H9 (cell line): ENCODE measurements at regions not wholly inside any gene's neighbourhood (a gene's known extent, or its start where the extent isn't known, plus 50 kb on each side); places are given as distances from the start of the nearest gene placed in this dataset.

Experiments
- DNase-seq: peaks from one replicate; pipeline ENCODE4 v3.0.0-alpha.2; 2017
- H2AFZ ChIP-seq: one replicate; pipeline ENCODE4 v1.6.1; 2013; ENCODE audit warnings: mild to moderate bottlenecking, low read length, control low read depth, moderate library complexity
- H2AK5ac ChIP-seq: 2 replicates; pipeline ENCODE4 v1.6.1; 2013; ENCODE audit warnings: low read length, control low read depth, mixed read lengths; ENCODE audit not compliant: insufficient read length
- H2BK120ac ChIP-seq: one replicate; pipeline ENCODE4 v1.6.1; 2013; ENCODE audit warnings: low read depth, mild to moderate bottlenecking, low read length, control low read depth, inconsistent platforms; ENCODE audit not compliant: poor library complexity, severe bottlenecking
- H2BK12ac ChIP-seq: 2 replicates; pipeline ENCODE4 v1.6.1; 2013; ENCODE audit warnings: low read length, control low read depth, mixed read lengths, low read depth; ENCODE audit not compliant: insufficient read length
- H2BK15ac ChIP-seq: 2 replicates; pipeline ENCODE4 v1.6.1; 2013; ENCODE audit warnings: low read depth, low read length, control low read depth
- H2BK20ac ChIP-seq: one replicate; pipeline ENCODE4 v1.6.1; 2013; ENCODE audit warnings: low read depth, mild to moderate bottlenecking, low read length, control low read depth, inconsistent platforms; ENCODE audit not compliant: poor library complexity, severe bottlenecking
- H2BK5ac ChIP-seq: 2 replicates; pipeline ENCODE4 v1.6.1; 2013; ENCODE audit warnings: low read length, control low read depth, mixed read lengths; ENCODE audit not compliant: insufficient read length
- H3K14ac ChIP-seq: 2 replicates; pipeline ENCODE4 v1.6.1; 2013; ENCODE audit warnings: low read length, control low read depth; ENCODE audit not compliant: insufficient read depth
- H3K18ac ChIP-seq: 2 replicates; pipeline ENCODE4 v1.6.1; 2013; ENCODE audit warnings: low read depth, mild to moderate bottlenecking, mixed read lengths, low read length, control low read depth; ENCODE audit not compliant: insufficient read length
- H3K23ac ChIP-seq: 2 replicates; pipeline ENCODE4 v1.6.1; 2013; ENCODE audit warnings: low read length, control low read depth, mixed read lengths, low read depth; ENCODE audit not compliant: insufficient read length
- H3K23me2 ChIP-seq: 2 replicates; pipeline ENCODE4 v1.6.1; 2013; ENCODE audit warnings: low read depth, mild to moderate bottlenecking, mixed read lengths, low read length, control low read depth; ENCODE audit not compliant: insufficient read length, poor library complexity, severe bottlenecking
- H3K27ac ChIP-seq: 2 replicates; pipeline ENCODE4 v1.5.1; 2013; ENCODE audit warnings: low read length, control low read depth, mixed read lengths, low read depth; ENCODE audit not compliant: insufficient read length
- H3K27me3 ChIP-seq: 2 replicates; pipeline ENCODE4 v1.6.1; 2013; ENCODE audit warnings: low read length, control low read depth, inconsistent platforms; ENCODE audit not compliant: insufficient read depth
- H3K4ac ChIP-seq: 2 replicates; pipeline ENCODE4 v1.6.1; 2013; ENCODE audit warnings: low read depth, mild to moderate bottlenecking, control low read depth, inconsistent platforms, low read length, moderate library complexity
- H3K4me1 ChIP-seq: 2 replicates; pipeline ENCODE4 v1.6.1; 2013; ENCODE audit warnings: low read length, control low read depth, inconsistent platforms; ENCODE audit not compliant: insufficient read depth
- H3K4me2 ChIP-seq: 2 replicates; pipeline ENCODE4 v1.6.1; 2013; ENCODE audit warnings: low read length, control low read depth, mixed read lengths; ENCODE audit not compliant: insufficient read length, insufficient read depth
- H3K56ac ChIP-seq: 2 replicates; pipeline ENCODE4 v1.6.1; 2013; ENCODE audit warnings: low read depth, mild to moderate bottlenecking, mixed read lengths, low read length, control low read depth; ENCODE audit not compliant: insufficient read length
- H3K79me1 ChIP-seq: 2 replicates; pipeline ENCODE4 v1.6.1; 2013; ENCODE audit warnings: low read depth, mild to moderate bottlenecking, moderate library complexity, low read length, control low read depth, inconsistent platforms; ENCODE audit not compliant: insufficient read depth, poor library complexity, severe bottlenecking
- H3K79me2 ChIP-seq: 2 replicates; pipeline ENCODE4 v1.6.1; 2013; ENCODE audit warnings: low read length, control low read depth, inconsistent platforms; ENCODE audit not compliant: insufficient read depth
- H3K9ac ChIP-seq: 2 replicates; pipeline ENCODE4 v1.6.1; 2013; ENCODE audit warnings: low read length, control low read depth, mixed read lengths; ENCODE audit not compliant: insufficient read length; ENCODE audit errors: extremely low read depth
- H3K9me3 ChIP-seq: one replicate; pipeline ENCODE4 v1.6.1; 2013; ENCODE audit warnings: low read depth, low read length, inconsistent platforms; ENCODE audit not compliant: control insufficient read depth
- H3T11ph ChIP-seq: one replicate; pipeline ENCODE4 v1.6.1; 2013; ENCODE audit warnings: mild to moderate bottlenecking, low read length, control low read depth, inconsistent platforms
- H4K20me1 ChIP-seq: one replicate; pipeline ENCODE4 v1.6.1; 2013; ENCODE audit not compliant: control insufficient read depth, insufficient read length, insufficient read depth
- H4K5ac ChIP-seq: 2 replicates; pipeline ENCODE4 v1.6.1; 2013; ENCODE audit warnings: low read depth, mild to moderate bottlenecking, mixed read lengths, low read length, control low read depth; ENCODE audit not compliant: insufficient read length
- H4K8ac ChIP-seq: replicated peaks from 2 replicates; pipeline ENCODE4 v1.6.1; 2013; ENCODE audit warnings: low read length, control low read depth, mixed read lengths, low read depth; ENCODE audit not compliant: insufficient read length
- H4K91ac ChIP-seq: 2 replicates; pipeline ENCODE4 v1.6.1; 2013; ENCODE audit warnings: low read depth, mild to moderate bottlenecking, moderate library complexity, mixed read lengths, low read length, control low read depth; ENCODE audit not compliant: insufficient read length
- H3K27ac Mint-ChIP-seq, 3 experiments: 2 replicates in 2 of 3; 3 replicates in 1 of 3; pipeline ENCODE4 v1.8.0; 2020 to 2021; ENCODE audit warnings: mixed read lengths in 3 of 3, mild to moderate bottlenecking in 1 of 3, moderate library complexity in 1 of 3
- H3K27me3 Mint-ChIP-seq: 2 replicates; pipeline ENCODE4 v1.8.0; 2021; ENCODE audit warnings: low read depth, mild to moderate bottlenecking, moderate library complexity, mixed read lengths
- H3K36me3 Mint-ChIP-seq, 3 experiments: 2 replicates in 2 of 3; 3 replicates in 1 of 3; pipeline ENCODE4 v1.8.0; 2020 to 2021; ENCODE audit warnings: low read depth in 3 of 3, mixed read lengths in 3 of 3; ENCODE audit not compliant: insufficient read depth in 1 of 3
- H3K4me1 Mint-ChIP-seq, 2 experiments: 2 replicates each; pipeline ENCODE4 v1.8.0; 2020; ENCODE audit warnings: mixed read lengths in 2 of 2
- H3K4me3 Mint-ChIP-seq, 2 experiments: 2 replicates in 1 of 2; 3 replicates in 1 of 2; pipeline ENCODE4 v1.8.0; 2020 to 2021; ENCODE audit warnings: mild to moderate bottlenecking in 2 of 2, mixed read lengths in 2 of 2, moderate library complexity in 1 of 2
- H3K9me3 Mint-ChIP-seq, 2 experiments: 2 replicates in 1 of 2; 3 replicates in 1 of 2; pipeline ENCODE4 v1.8.0; 2020; ENCODE audit warnings: mild to moderate bottlenecking in 2 of 2, mixed read lengths in 2 of 2, moderate library complexity in 1 of 2
- CTCF ChIP-seq: fragments of 200-600 bp; sonication (generic); conservative IDR thresholded peaks from 3 replicates; pipeline ENCODE4 v1.8.0; 2021; ENCODE audit warnings: antibody characterized with exemption, mild to moderate bottlenecking
- WGBS: extraction: QIAGEN DNeasy Blood & Tissue Kit; methylation state at CpG from one replicate; pipeline ENCODE4 v1.1.7; 2013; ENCODE audit warnings: missing lambda C conversion rate, low lambda C conversion rate, mixed read lengths; ENCODE audit not compliant: insufficient read length; ENCODE audit errors: extremely low coverage; 5-methylcytosine and 5-hydroxymethylcytosine counted together

GRCh38 chr3:180183346-180183745 lies 146.6 kb upstream of the PEX5L start:
- TF ChIP-seq CTCF, result no peak
- H3K79me2 ChIP-seq, result no peaks in the 10 kb centered on the region
- no peak overlapping the region for H3K27ac Mint-ChIP-seq
- no peak overlapping the region for H3K4me3 Mint-ChIP-seq
- H3K56ac ChIP-seq, result no peak overlapping the region
- H2BK15ac ChIP-seq, result no peak overlapping the region
- H3K79me1 ChIP-seq, result no peaks in the 10 kb centered on the region
- H4K20me1 ChIP-seq, result no peaks in the 10 kb centered on the region
- no peak overlapping the region for H2BK12ac ChIP-seq
- no peak overlapping the region for H3K4ac ChIP-seq
- no peak overlapping the region for H2BK5ac ChIP-seq
- no peaks in the 10 kb centered on the region for H3K27me3 Mint-ChIP-seq
- no peaks in the 10 kb centered on the region for H3K23me2 ChIP-seq
- no peak overlapping the region for H3K27ac ChIP-seq
- no CpG with 5 or more reads among the region's 3 CpGs for WGBS
- H3K4me1 ChIP-seq, result peaks cover 3% of the 10 kb centered on the region
- H2AFZ ChIP-seq, result no peak overlapping the region
- DNase-seq, result no peak
- H3K9me3 Mint-ChIP-seq, result no peaks in the 10 kb centered on the region
- no peak overlapping the region for H3K9ac ChIP-seq
- H2BK120ac ChIP-seq, result no peak overlapping the region
- no peak overlapping the region for H3K14ac ChIP-seq
- H4K8ac ChIP-seq, result no peak overlapping the region
- H2AK5ac ChIP-seq, result no peak overlapping the region
- H3K4me2 ChIP-seq, result no peak overlapping the region
- no peaks in the 10 kb centered on the region; a peak in 1 of 7 replicates for H3K36me3 Mint-ChIP-seq
- H4K5ac ChIP-seq, result no peak overlapping the region
- no peaks in the 10 kb centered on the region for H3K27me3 ChIP-seq
- H3K9me3 ChIP-seq, result no peaks in the 10 kb centered on the region
- no peak overlapping the region for H2BK20ac ChIP-seq
- no peak overlapping the region for H3K23ac ChIP-seq
- H3T11ph ChIP-seq, result no peak overlapping the region
- no peak overlapping the region for H3K18ac ChIP-seq
- peaks cover 19% of the 10 kb centered on the region in 2 experiments for H3K4me1 Mint-ChIP-seq
- no peak overlapping the region for H4K91ac ChIP-seq
